LHCN-M2 (cell line): ENCODE measurements at regions not wholly inside any gene's neighbourhood (a gene's known extent, or its start where the extent isn't known, plus 50 kb on each side); places are given as distances from the start of the nearest gene placed in this dataset.

ENCODE experiments used
- DNase-seq: peaks from one replicate; pipeline ENCODE4 v3.0.0-alpha.2; 2012; ENCODE audit warnings: low read depth

DNA sequence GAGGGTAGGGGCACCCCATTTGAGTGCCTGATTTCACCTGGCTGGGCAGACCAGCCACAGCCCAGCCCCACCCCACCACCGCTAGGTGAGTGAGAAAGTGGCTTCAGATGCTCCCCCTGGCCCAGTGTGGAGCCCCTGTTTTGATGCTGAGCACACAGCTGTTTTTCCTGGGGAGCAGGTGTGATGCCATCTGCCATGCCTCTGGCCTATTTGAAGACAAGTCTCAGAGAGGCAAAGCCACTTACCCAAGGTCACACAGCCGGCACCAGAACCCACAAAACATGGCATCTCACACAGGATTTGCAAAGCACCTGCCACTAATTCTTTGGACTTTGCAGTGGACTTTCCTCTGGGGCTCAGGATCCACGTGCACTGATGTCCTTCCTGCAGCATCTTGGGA, 131.3 kb downstream of the INHBB start:
- DNase-seq, result no peak

DNA sequence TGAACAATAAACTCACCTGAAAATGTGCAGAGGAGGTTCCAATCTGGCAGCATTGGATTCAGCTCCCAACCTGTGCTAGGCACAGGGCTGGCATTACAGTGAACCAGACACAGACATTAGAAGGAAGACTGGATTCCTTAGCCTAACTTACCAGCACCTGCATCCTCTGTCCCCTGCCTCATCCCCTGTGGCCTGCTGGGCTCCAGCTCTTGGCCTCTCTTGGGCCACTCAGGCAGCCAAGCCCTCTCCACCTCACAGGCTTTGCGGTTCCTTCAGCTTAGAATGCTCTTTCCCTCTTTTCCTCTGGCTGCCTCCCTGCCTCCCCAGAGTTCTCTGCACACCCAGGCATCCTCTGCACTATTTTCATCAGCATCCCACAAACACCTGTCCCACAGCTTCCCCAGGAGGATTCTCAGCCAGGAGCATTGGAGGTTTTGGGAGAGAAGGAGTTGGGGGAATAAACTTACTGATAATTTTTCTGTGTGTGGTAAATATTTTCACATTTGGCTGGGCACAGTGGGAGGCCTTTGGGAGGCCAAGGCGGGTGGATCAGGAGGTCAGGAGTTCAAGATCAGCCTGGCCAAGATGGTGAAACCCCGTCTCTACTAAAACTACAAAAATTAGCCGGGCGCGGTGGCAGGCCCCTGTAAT, 132.0 kb downstream of the INHBB start:
- DNase-seq, result no peak

DNA sequence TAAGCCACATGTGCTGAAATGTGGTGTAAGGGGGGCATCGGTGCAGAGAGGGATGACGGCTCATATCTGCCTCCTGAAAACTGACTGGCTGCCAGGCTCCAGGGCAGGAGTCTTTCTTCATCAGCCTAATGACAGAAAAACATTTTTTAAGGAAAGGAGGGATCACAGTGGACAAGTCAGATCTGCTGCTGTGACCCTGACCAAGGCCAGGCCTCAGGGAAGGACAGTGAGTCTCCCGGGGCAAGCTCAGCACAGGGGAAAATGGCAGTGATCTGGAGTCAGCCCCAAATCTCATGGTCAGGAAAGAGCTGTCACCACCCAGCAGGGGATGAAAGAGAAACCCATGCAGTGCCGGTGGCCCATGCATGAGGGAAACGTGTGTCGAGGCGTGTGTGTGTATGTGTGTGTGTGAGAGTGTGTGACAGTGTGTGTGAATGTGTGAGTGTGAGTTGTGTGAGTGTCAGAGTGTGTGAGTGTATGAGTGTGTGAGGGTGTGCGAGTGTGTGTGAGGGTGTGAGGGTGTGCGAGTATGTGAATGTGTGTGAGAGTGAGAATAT, 134.5 kb downstream of the INHBB start:
- no peak for DNase-seq

DNA sequence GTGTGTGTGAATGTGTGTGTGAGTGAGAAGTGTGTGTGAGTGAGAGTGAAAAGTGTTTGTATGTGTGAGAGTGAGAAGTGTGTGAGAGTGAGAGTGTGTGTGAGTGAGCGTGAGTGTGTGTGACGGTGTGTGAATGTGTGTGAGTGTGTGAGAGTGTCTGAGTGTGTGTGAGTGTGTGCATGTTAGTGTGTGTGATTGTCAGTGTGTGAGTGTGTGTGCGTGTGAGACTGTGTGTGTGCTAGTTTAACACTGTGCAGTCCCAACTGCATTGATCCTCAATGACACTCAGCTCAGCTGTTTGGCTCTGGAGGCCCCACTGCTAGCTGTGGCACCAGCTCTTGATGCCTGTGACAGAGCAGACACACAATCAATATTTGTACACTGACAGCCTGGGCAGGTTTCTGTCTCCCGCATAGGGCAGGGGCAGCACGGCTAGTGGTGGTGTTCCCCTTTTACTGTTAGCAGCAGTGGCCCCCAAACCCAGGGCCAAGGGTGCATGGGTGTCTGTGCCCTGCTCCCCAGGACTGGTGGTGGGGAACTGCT, 135.0 kb downstream of the INHBB start:
- no peak for DNase-seq

GRCh38 chr2:120481446-120482194, 135.7 kb downstream of the INHBB start:
- DNase-seq, result no peak

- no peak for DNase-seq
These were observed 136.4 kb downstream of the INHBB start for GRCh38 chr2:120482334-120482733.

- DNase-seq, result no peak
These were observed 137.4 kb downstream of the INHBB start for GRCh38 chr2:120483355-120483754.

GRCh38 chr2:120485096-120485495, 139.2 kb downstream of the INHBB start:
- DNase-seq, result no peak

DNA sequence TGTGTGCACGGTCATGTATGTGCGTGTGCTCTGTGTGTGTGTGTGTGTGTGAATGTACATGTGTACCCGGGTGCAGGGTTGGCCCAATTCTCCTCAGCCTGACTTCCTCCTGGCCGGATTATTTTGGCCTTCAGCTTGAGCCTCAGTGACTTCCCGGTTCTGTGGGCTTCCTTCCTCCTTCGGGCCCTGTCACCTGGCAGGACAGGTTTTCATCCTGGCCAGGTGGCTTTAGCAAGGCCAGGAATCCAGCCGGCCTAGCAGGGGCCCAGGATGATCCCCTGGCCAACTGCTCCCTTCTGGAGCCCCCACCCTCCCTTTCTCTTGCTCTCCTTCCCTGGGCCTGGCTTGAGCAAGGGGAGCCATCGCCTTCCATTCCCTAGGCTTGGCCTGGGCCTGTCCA, 140.5 kb downstream of the INHBB start:
- DNase-seq, result no peak

DNA sequence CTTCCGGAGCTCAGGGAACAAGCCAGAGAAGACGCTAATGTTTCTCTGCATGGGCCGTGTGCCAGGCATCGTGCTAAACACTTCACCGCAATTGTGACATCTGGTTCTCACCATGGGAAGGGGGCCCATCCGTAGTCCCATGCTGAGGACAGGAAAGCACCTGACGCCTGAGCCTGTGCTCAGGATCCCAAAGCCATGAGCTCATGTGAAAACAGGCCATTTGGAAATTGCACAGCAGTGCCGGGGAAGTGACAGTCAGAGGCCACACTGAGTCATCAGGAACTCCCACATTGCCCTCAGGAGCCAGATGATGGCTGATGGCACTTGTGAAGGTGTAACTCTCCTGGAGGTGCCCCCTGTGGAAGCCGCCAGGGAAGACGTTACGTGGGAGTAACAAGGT, 141.0 kb downstream of the INHBB start:
- no peak for DNase-seq

GRCh38 chr2:120488531-120488930, 142.6 kb downstream of the INHBB start:
- no peak for DNase-seq

DNA sequence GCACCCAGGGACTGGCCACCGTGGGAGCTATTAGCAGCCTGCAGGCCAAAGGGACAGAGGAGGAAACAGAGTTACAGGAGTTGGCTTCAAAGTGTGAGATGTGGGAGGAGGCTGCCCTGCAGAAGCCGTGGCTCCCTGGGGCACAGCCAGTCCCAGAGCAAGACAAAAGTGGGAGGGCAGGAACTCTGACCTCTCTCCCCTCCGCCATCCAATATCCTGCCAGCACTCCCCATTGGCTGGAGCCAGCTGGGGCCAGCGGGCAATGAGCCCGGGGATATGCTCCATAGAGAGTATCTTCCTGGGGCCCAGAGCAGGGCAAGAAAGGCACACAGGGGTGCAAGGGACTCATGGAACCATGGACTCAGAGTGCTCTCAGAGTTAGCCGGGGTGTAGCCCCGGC, 143.1 kb downstream of the INHBB start:
- no peak for DNase-seq

GRCh38 chr2:120490091-120490798, 144.3 kb downstream of the INHBB start:
- no peak for DNase-seq

GRCh38 chr2:120491111-120491625, 145.2 kb downstream of the INHBB start:
- DNase-seq, result no peak

- DNase-seq, result no peak
These were observed 147.3 kb downstream of the INHBB start for GRCh38 chr2:120493231-120493630.

- DNase-seq, result no peak
These were observed 148.5 kb downstream of the INHBB start for GRCh38 chr2:120494446-120494845.

- no peak for DNase-seq
These were observed 149.7 kb downstream of the INHBB start for GRCh38 chr2:120495586-120495985.

GRCh38 chr2:120496235-120496634, 150.3 kb downstream of the INHBB start:
- DNase-seq, result no peak

DNA sequence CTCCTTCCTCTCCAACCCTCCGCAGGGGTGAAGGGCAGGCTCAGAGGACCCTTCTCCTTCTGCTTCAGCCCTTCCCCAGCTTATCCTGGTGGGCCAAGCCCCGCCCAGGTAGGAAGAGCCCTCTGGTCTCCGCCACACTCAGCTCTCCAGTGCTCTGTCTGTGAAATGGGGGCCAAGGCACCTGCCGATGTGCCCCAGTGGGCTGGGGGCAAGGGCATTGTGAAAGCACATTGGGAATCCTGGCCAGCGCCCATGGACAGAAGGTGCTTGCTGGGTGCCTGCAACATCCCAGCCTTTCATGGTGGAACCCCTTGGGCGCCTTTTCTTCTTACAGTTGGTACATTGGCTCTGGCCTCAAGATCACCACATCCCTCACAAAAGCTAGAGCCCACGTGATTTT, 150.8 kb downstream of the INHBB start:
- DNase-seq, result no peak

DNA sequence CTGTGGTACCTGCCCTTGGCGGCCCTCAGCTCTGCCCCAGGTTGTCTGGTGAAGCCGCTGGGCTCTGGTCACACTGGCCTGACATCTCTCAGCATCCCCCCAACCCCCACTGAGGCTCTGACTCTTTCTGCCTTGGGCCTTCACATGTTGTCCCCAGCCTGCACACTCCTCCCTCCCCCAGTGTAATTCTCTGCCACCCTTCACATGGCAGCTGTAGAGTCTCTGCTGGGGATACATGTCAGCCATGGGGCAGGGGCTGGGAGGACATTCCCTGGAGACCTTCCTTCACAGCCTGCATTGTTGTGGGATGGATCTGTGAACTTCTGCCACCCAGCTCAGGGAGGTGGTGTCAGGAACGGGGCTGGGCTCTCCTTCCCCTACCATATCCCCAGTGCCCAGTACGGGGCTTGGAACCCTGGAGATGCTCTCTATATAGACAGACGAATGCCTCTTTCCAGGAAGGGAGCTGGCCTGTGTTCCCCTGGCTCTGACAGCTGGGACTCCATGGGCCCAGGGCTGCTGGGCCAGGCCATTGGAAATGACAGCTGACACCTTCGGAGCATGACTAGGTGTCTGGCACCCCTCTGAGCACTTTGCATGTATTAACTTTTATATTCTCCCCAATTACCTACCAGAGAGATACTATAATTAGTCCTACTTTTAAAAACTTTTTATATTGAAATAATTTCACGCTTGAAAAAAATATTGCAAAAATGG, 151.5 kb downstream of the INHBB start:
- DNase-seq, result no peak

- no peak for DNase-seq
These were observed 152.2 kb downstream of the INHBB start for GRCh38 chr2:120498121-120498520.
